ENCODE measurements at regions not wholly inside any gene's neighbourhood (a gene's known extent, or its start where the extent isn't known, plus 50 kb on each side); places are given as distances from the start of the nearest gene placed in this dataset.

- TF ChIP-seq RAD21 (IDR thresholded peaks at IDR 0.05; ENCODE audit: low read depth) (no peak), POLR2A (IDR thresholded peaks at IDR 0.05; ENCODE audit: borderline replicate concordance, extremely low read depth, insufficient read depth, insufficient read length) (no peak), CBX3 (IDR thresholded peaks at IDR 0.05; ENCODE audit: low read depth) (no peak), JUND (IDR thresholded peaks at IDR 0.05) (no peak), EZH2 (IDR thresholded peaks at IDR 0.05) (no peak), ATF3 (IDR thresholded peaks at IDR 0.05) (no peak), EGR1 (IDR thresholded peaks at IDR 0.05; ENCODE audit: low read depth) (no peak), CEBPB (IDR thresholded peaks at IDR 0.05; ENCODE audit: low read depth) (no peak)
- Histone ChIP-seq H3K36me3 (ENCODE audit: control insufficient read depth in 1 of 2, insufficient read depth in 2 of 2, low read length in 2 of 2) (no peaks in the 10 kb centered on the region), H4K20me1 (ENCODE audit: insufficient read depth) (no peaks in the 10 kb centered on the region), H3K79me2 (ENCODE audit: insufficient read depth, low read length) (no peaks in the 10 kb centered on the region), H2AFZ (ENCODE audit: low read depth, low read length, poor library complexity, severe bottlenecking) (no peak overlapping the region), H3K27ac (ENCODE audit: low read depth, low read length) (no peak overlapping the region), H3K27me3 (ENCODE audit: insufficient read depth, low read length) (no peaks in the 10 kb centered on the region), H3K4me2 (ENCODE audit: low read length) (no peak overlapping the region), H3K9me3 (ENCODE audit: control insufficient read depth in 1 of 2, insufficient read depth in 1 of 2, low read depth in 1 of 2, low read length in 2 of 2) (no peaks in the 10 kb centered on the region), H3K9ac (ENCODE audit: low read length) (no peak overlapping the region), H3K4me3 (replicated peaks in 1 of 2; ENCODE audit: low read depth in 1 of 2, low read length in 2 of 2) (no peak overlapping the region), H3K4me1 (ENCODE audit: control insufficient read depth in 1 of 2, insufficient read depth in 2 of 2, low read length in 2 of 2) (no peaks in the 10 kb centered on the region), H3K9me2 (ENCODE audit: insufficient read depth) (no peaks in the 10 kb centered on the region)
- BruUV-seq (replicated peaks): no TSS peak
- RAD21 ChIA-PET (ENCODE audit: low non-redundant PET in 1 of 2, low total read pairs in 2 of 2, uncharacterized antibody in 2 of 2, unreplicated experiment in 2 of 2): no interaction called here
- ATAC-seq (no peak), DNase-seq (ENCODE audit: low read depth, low spot score) (no peak)
- CTCF ChIA-PET: no interaction called here
- intact Hi-C loops (cut with micrococcal nuclease): no loop called here
- POLR2A ChIA-PET: no interaction called here
Measured at GRCh38 chr3:22969276-22969675, 233.9 kb upstream of the UBE2E2 start.

- H3K9me3 ChIP-seq (ENCODE audit: control insufficient read depth in 1 of 2, insufficient read depth in 1 of 2, low read depth in 1 of 2, low read length in 2 of 2): no peaks in the 10 kb centered on the region
- no peaks in the 10 kb centered on the region for H3K79me2 ChIP-seq (ENCODE audit: insufficient read depth, low read length)
- ChIA-PET CTCF (no interaction called here), POLR2A (no interaction called here), RAD21 (ENCODE audit: low non-redundant PET in 1 of 2, low total read pairs in 2 of 2, uncharacterized antibody in 2 of 2, unreplicated experiment in 2 of 2) (no interaction called here)
- no peaks in the 10 kb centered on the region for H3K4me1 ChIP-seq (ENCODE audit: control insufficient read depth in 1 of 2, insufficient read depth in 2 of 2, low read length in 2 of 2)
- no peaks in the 10 kb centered on the region for H3K9me2 ChIP-seq (ENCODE audit: insufficient read depth)
- no TSS peak for BruUV-seq (replicated peaks)
- intact Hi-C loops (cut with micrococcal nuclease): no loop called here
- H4K20me1 ChIP-seq (ENCODE audit: insufficient read depth): no peaks in the 10 kb centered on the region
- no peak overlapping the region for H3K4me2 ChIP-seq (ENCODE audit: low read length)
- H3K36me3 ChIP-seq (ENCODE audit: control insufficient read depth in 1 of 2, insufficient read depth in 2 of 2, low read length in 2 of 2): no peaks in the 10 kb centered on the region
- DNase-seq (ENCODE audit: low read depth, low spot score): no peak
- no peak overlapping the region for H3K4me3 ChIP-seq (replicated peaks in 1 of 2; ENCODE audit: low read depth in 1 of 2, low read length in 2 of 2)
- TF ChIP-seq SP1 (IDR thresholded peaks at IDR 0.05; ENCODE audit: low read depth) (no peak), CTCF (IDR thresholded peaks at IDR 0.05 in 2 of 3, conservative IDR thresholded peaks at IDR 0.05 in 1 of 3; ENCODE audit: borderline replicate concordance in 1 of 3, insufficient read depth in 1 of 3, low read depth in 2 of 3, low read length in 2 of 3) (no peak), ZBTB33 (IDR thresholded peaks at IDR 0.05; ENCODE audit: extremely low read depth, insufficient replicate concordance, low read length) (no peak), ZNF274 (IDR thresholded peaks at IDR 0.05; ENCODE audit: low read depth, low read length) (no peak), REST (IDR thresholded peaks at IDR 0.05; ENCODE audit: low read depth) (no peak), CEBPB (IDR thresholded peaks at IDR 0.05; ENCODE audit: low read depth) (no peak), RAD21 (IDR thresholded peaks at IDR 0.05; ENCODE audit: low read depth) (no peak), EZH2 (IDR thresholded peaks at IDR 0.05) (no peak), FOSL1 (IDR thresholded peaks at IDR 0.05; ENCODE audit: low read depth) (no peak)
- no peaks in the 10 kb centered on the region for H3K27me3 ChIP-seq (ENCODE audit: insufficient read depth, low read length)
- ATAC-seq: no peak
- H3K9ac ChIP-seq (ENCODE audit: low read length): no peak overlapping the region
- no peak overlapping the region for H2AFZ ChIP-seq (ENCODE audit: low read depth, low read length, poor library complexity, severe bottlenecking)
- H3K27ac ChIP-seq (ENCODE audit: low read depth, low read length): no peak overlapping the region
Measured at GRCh38 chr3:22971497-22971896, 231.6 kb upstream of the UBE2E2 start.
